Erythroblast (primary cell): ENCODE measurements at regions not wholly inside any gene's neighbourhood (a gene's known extent, or its start where the extent isn't known, plus 50 kb on each side); places are given as distances from the start of the nearest gene placed in this dataset.

Experiments used
- GATA1 ChIP-seq: IDR thresholded peaks from 2 replicates; pipeline ENCODE4 v1.6.1; 2011; ENCODE audit warnings: low read depth, mild to moderate bottlenecking, control low read depth, low read length, moderate library complexity
- POLR2A ChIP-seq: IDR thresholded peaks from 2 replicates; pipeline ENCODE4 v1.6.1; 2011; ENCODE audit warnings: mild to moderate bottlenecking, low read length

DNA sequence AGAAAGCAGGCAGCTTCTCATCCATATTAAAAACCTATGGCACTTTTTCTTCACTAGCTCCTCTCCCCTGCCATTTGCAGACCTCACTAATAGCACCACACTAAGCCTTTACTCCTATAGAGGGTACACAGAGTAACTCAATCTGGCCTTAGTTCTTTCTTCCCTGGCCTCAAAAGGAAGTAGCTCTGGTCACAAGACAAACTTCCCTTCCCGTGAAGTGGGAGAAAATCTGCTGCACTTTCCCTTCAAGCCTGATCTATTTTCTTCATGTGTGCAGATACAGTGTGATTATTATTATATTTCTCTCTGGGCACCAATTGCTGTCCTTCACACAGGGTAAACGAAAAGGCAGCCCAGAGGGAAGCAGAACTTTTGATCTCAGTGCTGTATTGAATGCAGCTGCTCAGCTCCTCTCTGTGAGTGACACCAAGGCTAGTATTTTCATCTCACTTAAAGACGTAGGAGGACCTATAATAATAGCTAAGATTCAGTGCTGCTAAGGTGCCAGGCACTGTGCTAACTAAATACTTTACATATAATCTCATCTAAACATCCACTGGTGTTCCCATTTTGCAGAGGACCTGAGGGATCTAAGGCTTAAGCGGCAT is 61.9 kb upstream of the RASGRP1 start:
- TF ChIP-seq POLR2A (no peak), GATA1 (no peak)
